ENCODE measurements at regions not wholly inside any gene's neighbourhood (a gene's known extent, or its start where the extent isn't known, plus 50 kb on each side); places are given as distances from the start of the nearest gene placed in this dataset.

DNA sequence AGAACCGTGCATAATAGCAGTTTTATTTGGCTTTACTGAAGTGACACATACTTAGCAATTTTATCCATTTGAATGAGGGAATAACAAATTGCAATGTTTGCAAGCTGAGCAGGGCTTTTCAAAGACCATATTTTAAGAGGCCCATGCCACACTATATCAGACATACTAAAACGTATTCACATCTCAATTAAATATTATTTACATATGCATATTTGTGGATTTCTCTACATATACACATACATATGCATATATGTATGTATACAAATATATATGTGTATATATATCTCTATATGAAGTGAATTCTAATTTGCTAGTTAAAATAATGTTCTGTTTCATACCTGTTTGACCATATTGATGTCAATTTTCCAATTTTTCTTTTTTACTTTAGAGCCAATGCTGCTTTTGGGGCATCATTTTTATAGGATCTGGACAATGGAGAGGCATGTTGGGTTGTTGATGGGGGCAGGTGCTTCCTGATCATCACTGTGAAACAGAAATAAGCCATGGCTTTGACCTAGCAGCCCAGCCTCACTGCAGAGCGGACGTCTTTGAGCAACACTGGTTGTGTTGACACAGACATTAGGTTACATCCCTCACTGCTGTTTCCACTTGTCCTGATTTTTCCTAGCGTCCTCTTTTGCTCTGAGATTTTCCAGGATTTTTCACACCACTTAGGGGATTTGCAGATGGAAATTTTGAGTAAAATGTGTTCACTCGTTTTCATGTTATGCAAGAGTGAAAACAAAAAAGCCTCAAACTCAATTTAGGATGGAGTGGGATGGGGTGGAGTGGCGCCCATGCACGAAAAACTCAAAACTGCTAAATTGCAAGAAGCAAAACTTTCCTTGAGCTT, 56.9 kb downstream of the RDH14 start:
- DNase-seq: no peak

DNA sequence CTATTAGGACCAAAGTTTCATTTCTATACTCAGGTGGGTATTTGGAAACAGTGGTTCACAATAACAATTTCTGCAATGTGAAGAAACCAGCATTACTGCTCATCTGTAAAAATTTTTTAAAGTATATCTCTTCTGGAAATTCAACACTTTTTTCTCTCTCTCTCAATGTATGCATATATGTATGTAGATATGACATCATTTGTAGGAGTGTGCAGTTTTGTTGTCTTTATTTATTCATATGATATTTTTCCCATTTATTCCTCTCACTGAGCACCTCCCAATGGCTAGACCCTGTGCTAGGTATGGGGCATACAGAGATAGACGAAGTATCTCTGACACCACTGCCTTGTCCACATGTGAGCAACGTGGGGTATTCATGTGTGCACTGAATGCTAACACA, 58.3 kb downstream of the RDH14 start:
- no peak for DNase-seq

GRCh38 chr2:18501729-18502128, 58.7 kb downstream of the RDH14 start:
- no peak for DNase-seq

- DNase-seq: no peak
Measured at GRCh38 chr2:18501156-18501555, 59.3 kb downstream of the RDH14 start.

- DNase-seq: no peak
Measured at GRCh38 chr2:18500333-18500732, 60.1 kb downstream of the RDH14 start.

DNA sequence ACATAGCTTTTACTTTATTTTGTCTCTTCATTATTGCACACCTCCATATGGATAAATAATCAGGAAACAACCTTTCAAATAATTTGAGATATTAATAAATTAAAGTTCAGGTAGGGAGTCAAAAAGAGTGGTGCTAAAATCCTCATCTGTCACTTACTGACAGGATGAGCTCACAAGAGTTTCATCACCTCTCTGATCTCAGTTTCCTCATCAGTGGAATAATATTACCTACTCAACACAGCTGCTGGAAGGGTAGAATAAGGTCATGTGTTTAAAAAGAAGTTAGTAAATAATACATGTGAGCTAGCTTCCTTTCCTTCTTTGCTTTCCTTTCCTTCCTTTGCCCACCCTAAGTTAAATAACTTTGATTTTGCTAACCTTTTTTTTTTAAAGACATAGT, 61.9 kb downstream of the RDH14 start:
- DNase-seq: no peak

GRCh38 chr2:18496516-18496915, 63.9 kb downstream of the RDH14 start:
- no peak for DNase-seq

- no peak for DNase-seq
Measured at GRCh38 chr2:18495058-18495457, 65.4 kb downstream of the RDH14 start.

DNA sequence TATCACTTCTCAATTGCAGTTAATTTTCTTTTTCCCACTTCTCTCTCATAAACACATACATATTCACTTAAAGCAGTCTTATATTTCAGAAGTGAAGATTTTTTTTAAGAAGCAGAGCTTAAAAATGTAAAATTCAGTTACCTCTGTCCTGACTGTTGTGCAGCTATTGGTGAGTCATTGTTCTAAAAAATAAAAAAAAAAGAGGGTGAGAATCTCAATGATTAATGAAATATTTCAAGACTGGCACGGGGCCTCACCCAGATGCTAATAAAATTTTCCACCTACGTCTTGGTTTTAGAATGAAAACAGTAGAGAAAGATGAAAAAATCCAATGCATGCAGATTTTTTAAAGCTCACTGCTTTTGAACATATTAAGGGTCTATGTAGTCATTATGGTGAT, 67.7 kb downstream of the RDH14 start:
- DNase-seq: no peak

DNA sequence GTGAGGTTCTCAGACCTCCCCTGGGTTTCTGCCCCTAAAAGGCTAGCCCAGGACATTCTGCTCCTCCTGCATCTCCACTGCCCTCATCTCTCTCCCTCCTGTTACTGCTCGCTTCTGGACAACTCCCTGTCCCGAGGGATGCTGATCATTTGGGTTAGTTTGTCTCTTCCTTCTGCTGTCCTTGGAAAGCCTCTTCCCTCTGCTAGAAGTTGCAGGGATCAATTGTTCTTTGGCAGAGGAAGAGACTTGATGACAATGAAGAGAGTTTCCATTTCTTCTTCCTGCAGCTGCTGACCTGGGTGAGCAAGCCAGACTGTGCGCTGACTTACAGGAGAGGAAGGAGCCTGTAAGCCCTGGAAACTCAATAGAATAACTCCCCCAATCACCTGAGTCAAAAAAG, 68.9 kb downstream of the RDH14 start:
- DNase-seq: no peak

GRCh38 chr2:18490901-18491300, 69.6 kb downstream of the RDH14 start:
- DNase-seq: no peak

DNA sequence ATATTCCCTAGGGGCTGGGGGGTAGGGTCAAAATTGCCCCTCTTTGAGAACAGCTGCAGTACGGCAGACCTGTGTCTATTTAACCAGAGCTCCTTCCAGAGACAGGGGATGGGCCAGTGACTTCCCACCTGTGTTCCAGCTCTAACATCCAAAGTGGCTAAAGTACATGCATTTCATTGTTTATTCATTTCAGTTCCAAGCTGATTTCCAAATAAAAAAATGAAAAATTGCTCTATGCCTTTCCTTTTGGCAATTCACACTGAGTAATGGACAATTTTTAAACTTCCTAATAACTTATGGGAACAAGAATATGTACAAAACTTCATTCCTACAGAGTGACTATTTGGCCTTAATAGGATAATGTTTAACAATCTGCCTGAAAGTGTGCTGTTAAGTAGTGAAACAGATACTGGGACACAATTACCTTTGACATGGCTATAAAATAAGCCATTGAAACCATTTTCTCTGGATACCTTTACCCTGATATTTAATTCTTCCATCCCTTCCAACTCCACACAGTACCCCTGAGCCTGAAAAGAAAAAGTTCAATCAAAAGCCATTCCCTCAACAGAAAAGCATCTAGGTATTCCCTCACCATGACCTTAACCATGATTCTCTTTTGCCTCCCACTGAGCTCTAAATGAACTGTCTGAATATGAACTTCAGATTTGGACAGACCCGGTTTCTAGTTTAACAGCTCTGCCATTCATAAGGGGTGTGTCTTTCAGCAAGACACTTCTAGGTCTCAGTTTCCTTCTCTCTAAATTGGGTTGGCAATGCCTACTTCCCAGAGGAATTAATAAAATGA, 73.1 kb downstream of the RDH14 start:
- DNase-seq: no peak

GRCh38 chr2:18484625-18485024, 75.8 kb downstream of the RDH14 start:
- no peak for DNase-seq

GRCh38 chr2:18483896-18484295, 76.6 kb downstream of the RDH14 start:
- DNase-seq: no peak

- DNase-seq: no peak
Measured at GRCh38 chr2:18482666-18483065, 77.8 kb downstream of the RDH14 start.

GRCh38 chr2:18479947-18480369, 80.5 kb downstream of the RDH14 start:
- DNase-seq: no peak

GRCh38 chr2:18477293-18477692, 83.2 kb downstream of the RDH14 start:
- DNase-seq: no peak

GRCh38 chr2:18476484-18476883, 84.0 kb downstream of the RDH14 start:
- no peak for DNase-seq

DNA sequence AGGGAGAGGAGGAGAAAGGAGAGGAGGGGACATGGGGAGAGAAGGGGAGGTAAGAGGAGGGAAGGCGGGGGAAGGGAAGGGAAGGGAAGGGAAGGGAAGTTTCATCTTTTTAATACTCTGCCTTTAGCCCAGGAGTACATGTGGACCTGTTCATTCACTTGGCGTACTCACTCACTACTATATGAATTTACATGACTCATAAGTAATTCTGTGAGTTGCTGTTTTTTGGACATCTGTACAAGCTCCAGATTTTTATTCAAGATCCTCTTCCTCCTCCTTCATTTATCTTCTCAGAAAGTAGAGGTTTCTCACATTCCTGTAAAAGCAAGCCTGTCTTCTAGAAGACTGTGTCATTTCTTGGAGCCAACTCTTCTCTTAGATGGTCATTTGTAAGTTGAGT, 84.6 kb downstream of the RDH14 start:
- no peak for DNase-seq

GRCh38 chr2:18474700-18475099, 85.8 kb downstream of the RDH14 start:
- DNase-seq: no peak

DNA sequence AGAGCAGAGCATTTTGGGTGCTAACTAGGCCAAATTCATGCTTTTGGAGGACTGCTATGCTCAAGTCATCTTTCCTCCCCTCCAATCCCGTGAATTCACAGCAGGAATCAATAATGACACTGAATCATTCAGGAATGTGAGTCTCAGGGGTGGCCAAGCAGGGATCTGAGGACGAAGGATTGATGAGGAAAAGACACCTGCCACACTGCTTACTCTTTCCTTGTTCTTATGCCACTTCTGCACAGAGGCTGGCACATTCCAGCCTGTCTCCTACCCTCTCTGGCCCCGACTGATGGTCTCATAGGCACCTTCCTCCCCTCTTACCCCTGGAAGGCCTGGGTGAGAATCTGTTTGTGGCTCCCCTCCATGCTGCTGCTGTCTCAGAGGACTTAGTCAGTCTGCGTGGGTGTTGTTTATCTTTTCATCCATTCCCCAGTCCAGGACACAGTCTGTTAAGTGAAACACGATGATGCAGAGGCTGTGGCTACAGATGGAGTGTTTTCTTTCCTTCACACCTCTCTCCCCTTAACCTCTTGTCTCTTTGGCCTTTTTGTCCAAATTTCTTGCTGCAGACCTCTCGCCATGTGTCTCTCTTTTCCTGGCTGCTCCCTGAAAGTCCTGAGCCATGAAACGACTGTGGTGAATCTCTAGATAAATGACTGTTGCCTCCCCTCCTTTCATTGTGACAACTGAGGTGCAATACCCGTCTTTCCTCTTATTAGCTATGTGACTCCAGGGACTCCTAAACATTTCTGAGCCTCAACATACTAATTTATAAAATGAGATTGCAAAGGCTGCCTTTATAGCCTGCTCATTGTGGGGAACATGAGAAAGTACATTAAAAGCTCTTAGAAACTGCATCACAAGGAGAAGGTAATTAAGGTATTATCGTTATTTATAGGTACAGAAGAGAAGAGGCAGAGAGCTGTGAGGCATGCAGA, 86.9 kb downstream of the RDH14 start:
- DNase-seq: no peak

- DNase-seq: no peak
Measured at GRCh38 chr2:18467749-18468360, 92.6 kb downstream of the RDH14 start.

GRCh38 chr2:18465979-18466378, 94.5 kb downstream of the RDH14 start:
- DNase-seq: no peak
